K562 (cell line): ENCODE measurements at regions not wholly inside any gene's neighbourhood (a gene's known extent, or its start where the extent isn't known, plus 50 kb on each side); places are given as distances from the start of the nearest gene placed in this dataset.

Experiments
- ATAC-seq: fragments of 200-7000 bp; cut with Tn5 transposase; 3 replicates; pipeline ENCODE4 v1.9.1; 2020; ENCODE audit warnings: moderate library complexity
- BruUV-seq: library from RNA; stranded (reverse); fragments of 400-500 nt; replicated peaks from 2 replicates; lab custom pipeline; 2021; lab: Mats Ljungman, UMichigan
- CTCF ChIA-PET: fragments of 300-600 bp; formaldehyde crosslinking; extraction: SDS; loops from one replicate; lab custom pipeline; 2021; ENCODE audit warnings: low intra/inter-chr PET ratio; lab: Yijun Ruan, JAX
- POLR2A ChIA-PET: fragments of 300-600, 350-650 bp; sonication (Branson Sonifier 250); formaldehyde crosslinking; extraction: SDS; loops from one replicate; lab custom pipeline; 2021; ENCODE audit warnings: antibody characterized with exemption, inconsistent platforms; lab: Yijun Ruan, JAX
- DNase-seq, 4 experiments: peaks; one replicate each; pipeline versions ENCODE4 v3.0.0 to v3.0.0-alpha.2; 2011 to 2018; ENCODE audit warnings: low spot score in 3 of 4, mixed read lengths in 3 of 4; ENCODE audit errors: extremely low read depth in 1 of 4
- FAIRE-seq: peaks from 2 replicates; lab custom pipeline; 2011; peaks lifted over from hg19 to GRCh38; lab: Jason Lieb, UNC
- H2AFZ ChIP-seq: 2 replicates; pipeline ENCODE4 v1.6.0; 2011; ENCODE audit warnings: low read depth, low read length, control low read depth, inconsistent platforms
- H3K27ac ChIP-seq: fragments of 200-600 bp; 3 replicates; pipeline ENCODE4 v1.8.0; 2011; ENCODE audit warnings: low read depth, mild to moderate bottlenecking, control low read depth, inconsistent platforms, low read length, moderate library complexity, mixed read lengths; ENCODE audit errors: extremely low read depth
- H3K27me3 ChIP-seq, 2 experiments: fragments of 300-600 bp in 1 of 2; 2 replicates in 1 of 2; 3 replicates in 1 of 2; pipeline versions ENCODE4 v1.6.0 to v1.8.0; 2011; ENCODE audit warnings: inconsistent platforms in 2 of 2, low read length in 2 of 2, mild to moderate bottlenecking in 1 of 2, mixed read lengths in 1 of 2, moderate library complexity in 1 of 2; ENCODE audit not compliant: control insufficient read depth in 2 of 2, insufficient read depth in 2 of 2
- H3K36me3 ChIP-seq: fragments of 300-600 bp; 3 replicates; pipeline ENCODE4 v1.8.0; 2011; ENCODE audit warnings: mild to moderate bottlenecking, low read length, inconsistent platforms; ENCODE audit not compliant: control insufficient read depth, insufficient read depth
- H3K4me1 ChIP-seq, 2 experiments: fragments of 200-600 bp in 1 of 2; replicated peaks in 1 of 2; 2 replicates in 1 of 2; 3 replicates in 1 of 2; pipeline versions ENCODE4 v1.5.1 to v1.8.0; 2011; ENCODE audit warnings: inconsistent platforms in 2 of 2, low read length in 2 of 2, mild to moderate bottlenecking in 1 of 2, mixed read lengths in 1 of 2, moderate library complexity in 1 of 2; ENCODE audit not compliant: control insufficient read depth in 2 of 2, insufficient read depth in 2 of 2
- H3K4me2 ChIP-seq: 2 replicates; pipeline ENCODE4 v1.6.1; 2011; ENCODE audit warnings: low read length, control low read depth, inconsistent platforms, mixed read lengths; ENCODE audit not compliant: insufficient read depth
- H3K4me3 ChIP-seq: fragments of 200-600 bp; sonication (generic), shearing (Covaris generic); 2 replicates; pipeline ENCODE4 v1.5.1; 2016; ENCODE audit warnings: control low read depth, inconsistent platforms
- H3K79me2 ChIP-seq: fragments of 200-600 bp; 3 replicates; pipeline ENCODE4 v1.8.0; 2011; ENCODE audit warnings: low read length, inconsistent platforms; ENCODE audit not compliant: control insufficient read depth, insufficient read depth
- H3K9ac ChIP-seq, 2 experiments: 2 replicates each; pipeline versions ENCODE4 v1.6.0 to v1.6.1; 2011; ENCODE audit warnings: low read depth in 2 of 2, low read length in 2 of 2, control low read depth in 1 of 2, inconsistent platforms in 1 of 2, mild to moderate bottlenecking in 1 of 2, mixed read lengths in 1 of 2; ENCODE audit not compliant: insufficient read depth in 1 of 2
- H3K9me1 ChIP-seq: one replicate; pipeline ENCODE4 v1.6.0; 2011; ENCODE audit warnings: inconsistent platforms, mild to moderate bottlenecking, low read length, moderate library complexity; ENCODE audit not compliant: control insufficient read depth, insufficient read depth
- H3K9me3 ChIP-seq: replicated peaks from 2 replicates; pipeline ENCODE4 v1.5.1; 2011; ENCODE audit warnings: low read depth, low read length, inconsistent platforms; ENCODE audit not compliant: control insufficient read depth, insufficient read depth
- H4K20me1 ChIP-seq: replicated peaks from 2 replicates; pipeline ENCODE4 v1.6.1; 2011; ENCODE audit warnings: low read length, inconsistent platforms, mixed read lengths; ENCODE audit not compliant: control insufficient read depth, insufficient read depth
- ETV5 ChIP-seq: sonication (generic); formaldehyde crosslinking; IDR thresholded peaks from 2 replicates; pipeline ENCODE4 v1.4.0; 2020; ENCODE audit warnings: low read depth, mild to moderate bottlenecking, missing genetic modification reagents
- FOXJ3 ChIP-seq: sonication (generic); formaldehyde crosslinking; IDR thresholded peaks from 2 replicates; pipeline ENCODE4 v1.4.0; 2020; ENCODE audit warnings: mild to moderate bottlenecking, missing genetic modification reagents
- GABPA ChIP-seq: fragments of 200-800 bp; sonication (Bioruptor generic); conservative IDR thresholded peaks from 2 replicates; pipeline ENCODE4 v1.6.1; 2016; ENCODE audit warnings: low read depth, missing genetic modification characterization, missing compliant biosample characterization
- SPI1 ChIP-seq: IDR thresholded peaks from 2 replicates; pipeline ENCODE4 v1.6.1; 2011; ENCODE audit warnings: low read depth, low read length, control low read depth, borderline replicate concordance
- YBX1 ChIP-seq: fragments of 450-650 bp; IDR thresholded peaks from 2 replicates; pipeline ENCODE4 v1.7.1; 2016; ENCODE audit warnings: mild to moderate bottlenecking
- ZNF165 ChIP-seq: fragments of 250-450 bp; sonication (Bioruptor Pico); IDR thresholded peaks from 2 replicates; pipeline ENCODE4 v1.4.0; 2020; ENCODE audit warnings: borderline replicate concordance
- ZNF696 ChIP-seq: fragments of 250-450 bp; sonication (Bioruptor Pico); conservative IDR thresholded peaks from 2 replicates; pipeline ENCODE4 v1.4.0; 2020; ENCODE audit warnings: mild to moderate bottlenecking, moderate library complexity
- whole genome bisulfite sequencing: fragments of 100-300 bp; shearing (Covaris generic); methylation state at CpG from one replicate; pipeline ENCODE4 v1.1.6; 2016; ENCODE audit warnings: low coverage, mixed read lengths; ENCODE audit not compliant: insufficient coverage; ENCODE audit errors: missing lambda C conversion rate; 5-methylcytosine and 5-hydroxymethylcytosine counted together
- in situ Hi-C: fragments of 300-500 bp; cut with MboI; formaldehyde crosslinking; loops from 4 replicates; pipeline ENCODE4 v1.15.0; 2018; ENCODE audit warnings: inconsistent platforms, mixed read lengths
- intact Hi-C: fragments of 100-400 bp; cut with micrococcal nuclease; formaldehyde crosslinking; loops from 2 replicates; pipeline ENCODE4 v1.14.2; 2022
- TF ChIP-seq, protein P1 (sequence below), 2 experiments: fragments of 450-650 bp; conservative IDR thresholded peaks; 2 replicates each; pipeline ENCODE4 v1.6.1; 2017; ENCODE audit warnings: mild to moderate bottlenecking in 2 of 2, moderate library complexity in 2 of 2
- TF ChIP-seq, protein P2 (sequence below): sonication (generic); formaldehyde crosslinking; IDR thresholded peaks from 2 replicates; pipeline ENCODE4 v1.8.0; 2022; ENCODE audit warnings: mild to moderate bottlenecking, missing genetic modification reagents
- TF ChIP-seq, protein P3 (sequence below): sonication (generic); formaldehyde crosslinking; IDR thresholded peaks from 2 replicates; pipeline ENCODE4 v1.8.0; 2022; ENCODE audit warnings: mild to moderate bottlenecking, missing genetic modification reagents
- TF ChIP-seq, protein P4 (sequence below), 2 experiments: fragments of 450-650 bp in 1 of 2; IDR thresholded peaks; 2 replicates each; pipeline ENCODE4 v1.6.1; 2011 to 2017; ENCODE audit warnings: low read depth in 2 of 2, antibody characterized with exemption in 1 of 2, borderline replicate concordance in 1 of 2, low read length in 1 of 2, mild to moderate bottlenecking in 1 of 2, mixed read lengths in 1 of 2; ENCODE audit not compliant: control insufficient read depth in 1 of 2

DNA sequence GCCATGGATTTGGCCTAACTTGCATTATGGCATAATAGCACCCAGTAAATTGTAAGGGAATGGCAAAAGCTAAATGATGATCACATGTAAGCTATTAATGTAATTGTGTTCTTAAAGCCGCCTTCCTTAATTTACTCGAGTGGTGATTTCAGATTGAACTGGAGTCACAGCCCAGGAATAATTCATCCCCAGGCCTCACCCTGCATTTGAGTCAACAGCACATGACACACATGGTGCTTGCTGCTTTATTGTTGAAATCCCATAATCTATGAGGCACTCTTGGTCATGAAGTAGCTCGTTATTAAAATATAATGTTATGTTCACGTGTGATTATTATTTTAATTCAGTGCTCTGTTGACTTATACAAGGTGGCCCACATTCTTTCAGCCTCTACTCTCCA is 547.5 kb downstream of the VRK1 start (continued):
- TF ChIP-seq, protein P1, sequence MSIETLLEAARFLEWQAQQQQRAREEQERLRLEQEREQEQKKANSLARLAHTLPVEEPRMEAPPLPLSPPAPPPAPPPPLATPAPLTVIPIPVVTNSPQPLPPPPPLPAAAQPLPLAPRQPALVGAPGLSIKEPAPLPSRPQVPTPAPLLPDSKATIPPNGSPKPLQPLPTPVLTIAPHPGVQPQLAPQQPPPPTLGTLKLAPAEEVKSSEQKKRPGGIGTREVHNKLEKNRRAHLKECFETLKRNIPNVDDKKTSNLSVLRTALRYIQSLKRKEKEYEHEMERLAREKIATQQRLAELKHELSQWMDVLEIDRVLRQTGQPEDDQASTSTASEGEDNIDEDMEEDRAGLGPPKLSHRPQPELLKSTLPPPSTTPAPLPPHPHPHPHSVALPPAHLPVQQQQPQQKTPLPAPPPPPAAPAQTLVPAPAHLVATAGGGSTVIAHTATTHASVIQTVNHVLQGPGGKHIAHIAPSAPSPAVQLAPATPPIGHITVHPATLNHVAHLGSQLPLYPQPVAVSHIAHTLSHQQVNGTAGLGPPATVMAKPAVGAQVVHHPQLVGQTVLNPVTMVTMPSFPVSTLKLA (conservative IDR thresholded peaks at IDR 0.05), result no peak
- TF ChIP-seq, protein P2, sequence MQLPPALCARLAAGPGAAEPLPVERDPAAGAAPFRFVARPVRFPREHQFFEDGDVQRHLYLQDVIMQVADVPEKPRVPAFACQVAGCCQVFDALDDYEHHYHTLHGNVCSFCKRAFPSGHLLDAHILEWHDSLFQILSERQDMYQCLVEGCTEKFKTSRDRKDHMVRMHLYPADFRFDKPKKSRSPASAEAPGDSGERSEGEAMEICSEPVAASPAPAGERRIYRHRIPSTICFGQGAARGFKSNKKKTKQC (CRISPR knock-in tag), result no peak
- TF ChIP-seq ETV5 (CRISPR knock-in tag), result no peak
- TF ChIP-seq GABPA, result no peak

DNA sequence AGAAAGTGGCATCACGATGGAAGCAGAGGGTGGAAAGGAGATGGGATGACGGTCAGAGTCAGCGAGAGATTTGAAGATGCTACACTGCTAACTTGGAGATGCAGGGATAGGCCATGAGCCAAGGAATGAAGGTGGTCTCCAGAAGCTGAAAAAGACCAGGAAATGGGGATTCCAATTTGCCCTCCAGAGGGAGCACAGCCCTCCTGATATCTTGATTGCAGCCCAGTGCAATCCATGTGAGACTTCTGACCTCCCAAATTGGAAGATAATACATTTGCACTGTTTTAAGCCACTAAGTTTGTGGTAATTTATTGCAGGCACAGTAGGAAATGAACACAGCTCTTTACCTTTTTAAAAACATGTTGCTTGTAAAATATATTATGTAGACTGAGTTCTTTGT is 549.5 kb downstream of the VRK1 start:
- 0% methylated on average over 1 of the region's 3 CpGs for WGBS
- FAIRE-seq, result no peak
- in situ Hi-C loops, result no loop called here
- no peak for TF ChIP-seq FOXJ3 (CRISPR knock-in tag)
- TF ChIP-seq SPI1, result no peak
- no peak for TF ChIP-seq YBX1
- no peak for TF ChIP-seq ZNF696 (CRISPR knock-in tag)
- TF ChIP-seq, protein P3, sequence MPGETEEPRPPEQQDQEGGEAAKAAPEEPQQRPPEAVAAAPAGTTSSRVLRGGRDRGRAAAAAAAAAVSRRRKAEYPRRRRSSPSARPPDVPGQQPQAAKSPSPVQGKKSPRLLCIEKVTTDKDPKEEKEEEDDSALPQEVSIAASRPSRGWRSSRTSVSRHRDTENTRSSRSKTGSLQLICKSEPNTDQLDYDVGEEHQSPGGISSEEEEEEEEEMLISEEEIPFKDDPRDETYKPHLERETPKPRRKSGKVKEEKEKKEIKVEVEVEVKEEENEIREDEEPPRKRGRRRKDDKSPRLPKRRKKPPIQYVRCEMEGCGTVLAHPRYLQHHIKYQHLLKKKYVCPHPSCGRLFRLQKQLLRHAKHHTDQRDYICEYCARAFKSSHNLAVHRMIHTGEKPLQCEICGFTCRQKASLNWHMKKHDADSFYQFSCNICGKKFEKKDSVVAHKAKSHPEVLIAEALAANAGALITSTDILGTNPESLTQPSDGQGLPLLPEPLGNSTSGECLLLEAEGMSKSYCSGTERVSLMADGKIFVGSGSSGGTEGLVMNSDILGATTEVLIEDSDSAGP (CRISPR knock-in tag), result no peak
- TF ChIP-seq ZNF165 (CRISPR knock-in tag), result no peak
- TF ChIP-seq, protein P4, sequence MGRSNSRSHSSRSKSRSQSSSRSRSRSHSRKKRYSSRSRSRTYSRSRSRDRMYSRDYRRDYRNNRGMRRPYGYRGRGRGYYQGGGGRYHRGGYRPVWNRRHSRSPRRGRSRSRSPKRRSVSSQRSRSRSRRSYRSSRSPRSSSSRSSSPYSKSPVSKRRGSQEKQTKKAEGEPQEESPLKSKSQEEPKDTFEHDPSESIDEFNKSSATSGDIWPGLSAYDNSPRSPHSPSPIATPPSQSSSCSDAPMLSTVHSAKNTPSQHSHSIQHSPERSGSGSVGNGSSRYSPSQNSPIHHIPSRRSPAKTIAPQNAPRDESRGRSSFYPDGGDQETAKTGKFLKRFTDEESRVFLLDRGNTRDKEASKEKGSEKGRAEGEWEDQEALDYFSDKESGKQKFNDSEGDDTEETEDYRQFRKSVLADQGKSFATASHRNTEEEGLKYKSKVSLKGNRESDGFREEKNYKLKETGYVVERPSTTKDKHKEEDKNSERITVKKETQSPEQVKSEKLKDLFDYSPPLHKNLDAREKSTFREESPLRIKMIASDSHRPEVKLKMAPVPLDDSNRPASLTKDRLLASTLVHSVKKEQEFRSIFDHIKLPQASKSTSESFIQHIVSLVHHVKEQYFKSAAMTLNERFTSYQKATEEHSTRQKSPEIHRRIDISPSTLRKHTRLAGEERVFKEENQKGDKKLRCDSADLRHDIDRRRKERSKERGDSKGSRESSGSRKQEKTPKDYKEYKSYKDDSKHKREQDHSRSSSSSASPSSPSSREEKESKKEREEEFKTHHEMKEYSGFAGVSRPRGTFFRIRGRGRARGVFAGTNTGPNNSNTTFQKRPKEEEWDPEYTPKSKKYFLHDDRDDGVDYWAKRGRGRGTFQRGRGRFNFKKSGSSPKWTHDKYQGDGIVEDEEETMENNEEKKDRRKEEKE (IDR thresholded peaks at IDR 0.05; ENCODE audit: borderline replicate concordance in 1 of 2, control insufficient read depth in 1 of 2, low read depth in 2 of 2, low read length in 1 of 2), result no peak

More for the DNA sequence above, 549.5 kb downstream of the VRK1 start:
- no peak overlapping the region for H3K4me2 ChIP-seq
- H2AFZ ChIP-seq, result no peak overlapping the region
- POLR2A ChIA-PET, result no interaction called here
- H3K27me3 ChIP-seq, result no peaks in the 10 kb centered on the region
- H3K36me3 ChIP-seq, result no peaks in the 10 kb centered on the region
- no peak overlapping the region for H3K9ac ChIP-seq
- H3K9me3 ChIP-seq, result no peaks in the 10 kb centered on the region
- no peaks in the 10 kb centered on the region for H4K20me1 ChIP-seq
- CTCF ChIA-PET, result no interaction called here
- ATAC-seq (no peak), DNase-seq (no peak)
- H3K4me1 ChIP-seq, result no peaks in the 10 kb centered on the region
- no peak overlapping the region for H3K4me3 ChIP-seq
- H3K9me1 ChIP-seq, result no peaks in the 10 kb centered on the region
- H3K27ac ChIP-seq, result no peak overlapping the region
- H3K79me2 ChIP-seq, result no peaks in the 10 kb centered on the region
- intact Hi-C loops, result no loop called here
- no TSS peak for BruUV-seq
